ENCODE measurements at regions not wholly inside any gene's neighbourhood (a gene's known extent, or its start where the extent isn't known, plus 50 kb on each side); places are given as distances from the start of the nearest gene placed in this dataset.

- Histone ChIP-seq H2AFZ (ENCODE audit: low read depth, low read length) (no peak overlapping the region), H3K9me2 (ENCODE audit: insufficient read depth, low read length) (no peaks in the 10 kb centered on the region), H3F3A (ENCODE audit: insufficient read depth, low read length, poor library complexity, severe bottlenecking) (no peaks in the 10 kb centered on the region), H3K9ac (ENCODE audit: low read length) (no peak overlapping the region), H3K36me3 (ENCODE audit: insufficient read depth, low read length) (no peaks in the 10 kb centered on the region), H3K4me2 (ENCODE audit: low read length) (no peak overlapping the region), H3K79me2 (replicated peaks; ENCODE audit: insufficient read depth, low read length) (no peaks in the 10 kb centered on the region), H3K27ac (ENCODE audit: low read length) (no peak overlapping the region), H4K20me1 (ENCODE audit: insufficient read depth) (no peaks in the 10 kb centered on the region), H3K9me3 (ENCODE audit: low read length) (no peaks in the 10 kb centered on the region), H3K4me3 (ENCODE audit: low read length) (no peak overlapping the region), H3K27me3 (ENCODE audit: insufficient read depth, low read depth, low read length) (no peaks in the 10 kb centered on the region)
- TF ChIP-seq TAF1 (IDR thresholded peaks at IDR 0.05; ENCODE audit: low read depth) (no peak), EZH2 (IDR thresholded peaks at IDR 0.05; ENCODE audit: borderline replicate concordance, insufficient read depth, low read length, poor library complexity, severe bottlenecking) (no peak), SMC3 (conservative IDR thresholded peaks at IDR 0.05; ENCODE audit: poor library complexity) (no peak), MXI1 (conservative IDR thresholded peaks at IDR 0.05; ENCODE audit: poor library complexity, severe bottlenecking) (no peak), REST (IDR thresholded peaks at IDR 0.05; ENCODE audit: borderline replicate concordance) (no peak), CTCF (IDR thresholded peaks at IDR 0.05; ENCODE audit: poor library complexity, severe bottlenecking) (no peak), POLR2AphosphoS5 (IDR thresholded peaks at IDR 0.05) (no peak), EP300 (conservative IDR thresholded peaks at IDR 0.05; ENCODE audit: poor library complexity, severe bottlenecking) (no peak), RAD21 (conservative IDR thresholded peaks at IDR 0.05) (no peak)
Measured at GRCh38 chr5:93123127-93123526, 457.9 kb downstream of the NR2F1-AS1 start.

- Histone ChIP-seq H2AFZ (ENCODE audit: low read depth, low read length) (no peak overlapping the region), H3K27me3 (ENCODE audit: insufficient read depth, low read depth, low read length) (no peaks in the 10 kb centered on the region), H3K9me2 (ENCODE audit: insufficient read depth, low read length) (no peaks in the 10 kb centered on the region), H3K27ac (ENCODE audit: low read length) (no peak overlapping the region), H3K36me3 (ENCODE audit: insufficient read depth, low read length) (no peaks in the 10 kb centered on the region), H3K9me3 (ENCODE audit: low read length) (no peaks in the 10 kb centered on the region), H3F3A (ENCODE audit: insufficient read depth, low read length, poor library complexity, severe bottlenecking) (no peaks in the 10 kb centered on the region), H3K4me3 (ENCODE audit: low read length) (no peak overlapping the region), H3K79me2 (replicated peaks; ENCODE audit: insufficient read depth, low read length) (no peaks in the 10 kb centered on the region), H3K9ac (ENCODE audit: low read length) (no peak overlapping the region), H4K20me1 (ENCODE audit: insufficient read depth) (no peaks in the 10 kb centered on the region), H3K4me2 (ENCODE audit: low read length) (no peak overlapping the region)
- TF ChIP-seq POLR2AphosphoS5 (IDR thresholded peaks at IDR 0.05) (no peak), REST (IDR thresholded peaks at IDR 0.05; ENCODE audit: borderline replicate concordance) (no peak), RAD21 (conservative IDR thresholded peaks at IDR 0.05) (no peak), MXI1 (conservative IDR thresholded peaks at IDR 0.05; ENCODE audit: poor library complexity, severe bottlenecking) (no peak), EP300 (conservative IDR thresholded peaks at IDR 0.05; ENCODE audit: poor library complexity, severe bottlenecking) (no peak)
Measured at GRCh38 chr5:93122446-93122845, 458.6 kb downstream of the NR2F1-AS1 start.
